ENCODE measurements at regions not wholly inside any gene's neighbourhood (a gene's known extent, or its start where the extent isn't known, plus 50 kb on each side); places are given as distances from the start of the nearest gene placed in this dataset.

DNA sequence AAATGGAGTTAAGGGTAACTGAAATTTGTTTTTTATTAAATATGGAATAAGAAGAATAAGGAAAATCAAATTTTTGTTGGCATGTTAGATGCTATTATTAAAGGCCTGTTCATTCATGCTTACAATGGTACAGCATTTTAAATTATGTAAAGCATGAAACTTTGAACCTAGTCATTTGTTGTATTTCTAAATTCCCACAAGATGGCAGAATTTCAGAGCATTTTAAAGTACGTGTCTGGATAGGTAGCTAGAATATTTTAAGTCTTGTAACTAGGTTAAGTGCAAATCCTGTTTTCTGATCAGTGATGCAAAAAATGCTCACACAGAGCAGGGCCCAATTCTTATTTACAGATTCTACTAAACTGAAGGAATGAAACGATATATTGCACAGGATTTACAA is 585.6 kb upstream of the MIS18BP1 start:
- TF ChIP-seq EZH2 (IDR thresholded peaks at IDR 0.05; ENCODE audit: insufficient read depth, poor library complexity, severe bottlenecking), result no peak
- TF ChIP-seq EZH2phosphoT487 (IDR thresholded peaks at IDR 0.05; ENCODE audit: insufficient read depth, low read depth), result no peak
